Suprapubic skin (tissue), 4 donors: ENCODE measurements at regions not wholly inside any gene's neighbourhood (a gene's known extent, or its start where the extent isn't known, plus 50 kb on each side); places are given as distances from the start of the nearest gene placed in this dataset.
A peak's percentile ranks its signal among the peaks of the same experiment; 100 is the strongest.

Experiments
- DNase-seq, 2 donors: peaks; one replicate each; pipeline ENCODE4 v3.0.0-alpha.2; 2019; ENCODE audit warnings: low spot score in 2 of 2
- H3K27ac ChIP-seq: fragments of 200-600 bp; sonication (generic); one replicate; pipeline ENCODE4 v1.5.1; 2019
- H3K27me3 ChIP-seq: fragments of 200-600 bp; sonication (generic); one replicate; pipeline ENCODE4 v1.5.1; 2019
- H3K36me3 ChIP-seq: fragments of 200-600 bp; sonication (generic); one replicate; pipeline ENCODE4 v1.5.1; 2019
- H3K4me1 ChIP-seq: fragments of 200-600 bp; sonication (generic); one replicate; pipeline ENCODE4 v1.5.1; 2019
- H3K4me3 ChIP-seq: fragments of 200-600 bp; sonication (generic); one replicate; pipeline ENCODE4 v1.5.1; 2019; ENCODE audit warnings: mild to moderate bottlenecking
- H3K9me3 ChIP-seq: fragments of 200-600 bp; sonication (generic); one replicate; pipeline ENCODE4 v1.5.1; 2019
- CTCF ChIP-seq, 2 donors: fragments of 200-600 bp in 1 of 2; fragments of 450-650 bp in 1 of 2; sonication (generic) in 1 of 2; IDR thresholded peaks; one replicate each; pipeline ENCODE4 v1.5.1; 2016 to 2019; ENCODE audit warnings: antibody characterized with exemption in 2 of 2, mild to moderate bottlenecking in 1 of 2, moderate library complexity in 1 of 2
- EP300 ChIP-seq: sonication (generic); formaldehyde crosslinking; IDR thresholded peaks from one replicate; pipeline ENCODE4 v1.6.1; 2017; ENCODE audit warnings: antibody characterized with exemption
- POLR2A ChIP-seq, 2 donors: fragments of 450-650 bp; IDR thresholded peaks; one replicate each; pipeline ENCODE4 v1.6.1; 2017; ENCODE audit warnings: antibody characterized with exemption in 2 of 2, mild to moderate bottlenecking in 2 of 2, moderate library complexity in 2 of 2
- POLR2AphosphoS5 ChIP-seq, 3 donors: sonication (generic); formaldehyde crosslinking; IDR thresholded peaks; one replicate each; pipeline ENCODE4 v1.6.1; 2017; ENCODE audit warnings: antibody characterized with exemption in 3 of 3
- WGBS: methylation state at CpG from one replicate; pipeline ENCODE4 v1.1.5; 2018; 5-methylcytosine and 5-hydroxymethylcytosine counted together

GRCh38 chr6:19153270-19153980, 683.7 kb upstream of the ID4 start:
- Histone ChIP-seq H3K4me1 (peaks cover 3% of the 10 kb centered on the region), H3K9me3 (no peaks in the 10 kb centered on the region), H3K4me3 (no peak overlapping the region), H3K27ac (peak overlapping the region; percentile 67), H3K27me3 (no peaks in the 10 kb centered on the region), H3K36me3 (no peaks in the 10 kb centered on the region)
- no peak for TF ChIP-seq EP300
- TF ChIP-seq CTCF (IDR thresholded peaks at IDR 0.05), result no peak
- TF ChIP-seq POLR2AphosphoS5 (IDR thresholded peaks at IDR 0.05), result no peak
- TF ChIP-seq POLR2A (IDR thresholded peaks at IDR 0.05), result no peak
- no peak for DNase-seq
- WGBS, result 58% methylated on average over 7 of the region's 7 CpGs

GRCh38 chr6:19153981-19154295, 683.2 kb upstream of the ID4 start:
- no peaks in the 10 kb centered on the region for H3K9me3 ChIP-seq
- no peak for TF ChIP-seq EP300
- no peak for TF ChIP-seq POLR2AphosphoS5 (IDR thresholded peaks at IDR 0.05)
- TF ChIP-seq POLR2A (IDR thresholded peaks at IDR 0.05), result no peak
- no peak for TF ChIP-seq CTCF (IDR thresholded peaks at IDR 0.05)
- no peaks in the 10 kb centered on the region for H3K36me3 ChIP-seq
- H3K27me3 ChIP-seq, result no peaks in the 10 kb centered on the region
- no peak overlapping the region for H3K4me3 ChIP-seq
- WGBS, result 80% methylated on average over 1 of the region's 1 CpG
- peak overlapping the region; percentile 67 for H3K27ac ChIP-seq
- H3K4me1 ChIP-seq, result peaks cover 3% of the 10 kb centered on the region
- DNase-seq, result peak in 1 of 2 donors; percentile 53

GRCh38 chr6:19156443-19156842, 680.7 kb upstream of the ID4 start:
- H3K4me1 ChIP-seq, result peaks cover 3% of the 10 kb centered on the region
- WGBS, result 84% methylated on average over 2 of the region's 2 CpGs
- no peaks in the 10 kb centered on the region for H3K36me3 ChIP-seq
- no peaks in the 10 kb centered on the region for H3K9me3 ChIP-seq
- no peak overlapping the region for H3K4me3 ChIP-seq
- no peaks in the 10 kb centered on the region for H3K27me3 ChIP-seq
- DNase-seq, result no peak
- TF ChIP-seq POLR2A (IDR thresholded peaks at IDR 0.05) (no peak), CTCF (IDR thresholded peaks at IDR 0.05) (no peak), EP300 (no peak), POLR2AphosphoS5 (IDR thresholded peaks at IDR 0.05) (no peak)
- H3K27ac ChIP-seq, result no peak overlapping the region

GRCh38 chr6:19157486-19157885, 679.7 kb upstream of the ID4 start:
- Histone ChIP-seq H3K4me3 (no peak overlapping the region), H3K9me3 (no peaks in the 10 kb centered on the region), H3K36me3 (no peaks in the 10 kb centered on the region), H3K27ac (no peak overlapping the region), H3K4me1 (peaks cover 3% of the 10 kb centered on the region), H3K27me3 (no peaks in the 10 kb centered on the region)
- no peak for TF ChIP-seq POLR2A (IDR thresholded peaks at IDR 0.05)
- TF ChIP-seq POLR2AphosphoS5 (IDR thresholded peaks at IDR 0.05), result no peak
- no peak for TF ChIP-seq EP300
- TF ChIP-seq CTCF (IDR thresholded peaks at IDR 0.05), result no peak
- no peak for DNase-seq

- no peaks in the 10 kb centered on the region for H3K36me3 ChIP-seq
- WGBS, result 92% methylated on average over 1 of the region's 1 CpG
Measured at GRCh38 chr6:19158586-19158985, 678.6 kb upstream of the ID4 start.

More at GRCh38 chr6:19158586-19158985, 678.6 kb upstream of the ID4 start:
- Histone ChIP-seq H3K27ac (no peak overlapping the region), H3K4me3 (no peak overlapping the region), H3K27me3 (no peaks in the 10 kb centered on the region), H3K4me1 (peaks cover 3% of the 10 kb centered on the region), H3K9me3 (no peaks in the 10 kb centered on the region)
- DNase-seq, result no peak
- TF ChIP-seq CTCF (IDR thresholded peaks at IDR 0.05), result no peak
- TF ChIP-seq POLR2AphosphoS5 (IDR thresholded peaks at IDR 0.05), result no peak
- TF ChIP-seq POLR2A (IDR thresholded peaks at IDR 0.05), result no peak
- no peak for TF ChIP-seq EP300
